HL-60 (cell line): ENCODE measurements at regions not wholly inside any gene's neighbourhood (a gene's known extent, or its start where the extent isn't known, plus 50 kb on each side); places are given as distances from the start of the nearest gene placed in this dataset.

Experiments used
- DNase-seq, 2 experiments: peaks; one replicate each; pipeline ENCODE4 v3.0.0-alpha.2; 2010 to 2020; ENCODE audit warnings: low read depth in 1 of 2, low spot score in 1 of 2
- H3K27ac ChIP-seq: fragments of 250-450 bp; sonication (Bioruptor Pico); replicated peaks from 2 replicates; pipeline ENCODE4 v1.5.1; 2020; ENCODE audit warnings: mild to moderate bottlenecking, moderate library complexity
- H3K27me3 ChIP-seq: fragments of 250-450 bp; sonication (Bioruptor Pico); 2 replicates; pipeline ENCODE4 v1.5.1; 2021; ENCODE audit warnings: mild to moderate bottlenecking, moderate library complexity; ENCODE audit not compliant: insufficient read depth, poor library complexity, severe bottlenecking
- H3K4me3 ChIP-seq: replicated peaks from 2 replicates; pipeline ENCODE4 v1.5.1; 2011; ENCODE audit warnings: mild to moderate bottlenecking, control low read depth, low read length; ENCODE audit not compliant: insufficient read depth
- GABPA ChIP-seq: IDR thresholded peaks from 2 replicates; pipeline ENCODE4 v1.6.1; 2012; ENCODE audit warnings: low read depth
- POLR2AphosphoS5 ChIP-seq: IDR thresholded peaks from 2 replicates; pipeline ENCODE4 v1.6.1; 2012; ENCODE audit warnings: low read depth
- REST ChIP-seq: IDR thresholded peaks from 2 replicates; pipeline ENCODE4 v1.6.1; 2012; ENCODE audit warnings: low read depth; ENCODE audit not compliant: insufficient replicate concordance
- SPI1 ChIP-seq: IDR thresholded peaks from 2 replicates; pipeline ENCODE4 v1.6.1; 2012; ENCODE audit warnings: low read depth, mild to moderate bottlenecking, borderline replicate concordance
- TF ChIP-seq, protein P1 (sequence below): IDR thresholded peaks from one replicate; pipeline ENCODE4 v1.5.1; 2011; ENCODE audit warnings: low read length, control low read depth, inconsistent platforms; ENCODE audit not compliant: insufficient read depth

DNA sequence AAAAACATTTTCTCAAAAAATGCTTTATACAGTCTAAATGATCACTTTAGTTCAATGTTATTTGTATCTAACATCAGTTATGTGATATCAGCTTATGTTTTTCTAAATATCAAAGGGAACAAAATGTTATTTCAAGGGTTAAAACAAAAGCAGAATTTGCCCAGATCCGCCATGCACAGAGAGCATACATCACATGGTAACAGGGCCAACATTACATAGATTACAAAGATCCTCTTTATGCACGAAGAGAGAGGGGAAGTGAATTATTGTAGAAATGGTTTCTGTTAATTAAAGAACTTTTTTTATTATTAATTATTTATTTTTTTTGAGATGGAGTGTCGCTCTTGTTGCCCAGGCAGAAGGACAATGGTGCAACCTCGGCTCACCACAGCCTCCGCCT is 100.8 kb upstream of the MME start:
- no peak for DNase-seq
- H3K27ac ChIP-seq = no peak overlapping the region
- TF ChIP-seq SPI1 (no peak), REST (no peak), POLR2AphosphoS5 (no peak), GABPA (no peak)
- TF ChIP-seq, protein P1, sequence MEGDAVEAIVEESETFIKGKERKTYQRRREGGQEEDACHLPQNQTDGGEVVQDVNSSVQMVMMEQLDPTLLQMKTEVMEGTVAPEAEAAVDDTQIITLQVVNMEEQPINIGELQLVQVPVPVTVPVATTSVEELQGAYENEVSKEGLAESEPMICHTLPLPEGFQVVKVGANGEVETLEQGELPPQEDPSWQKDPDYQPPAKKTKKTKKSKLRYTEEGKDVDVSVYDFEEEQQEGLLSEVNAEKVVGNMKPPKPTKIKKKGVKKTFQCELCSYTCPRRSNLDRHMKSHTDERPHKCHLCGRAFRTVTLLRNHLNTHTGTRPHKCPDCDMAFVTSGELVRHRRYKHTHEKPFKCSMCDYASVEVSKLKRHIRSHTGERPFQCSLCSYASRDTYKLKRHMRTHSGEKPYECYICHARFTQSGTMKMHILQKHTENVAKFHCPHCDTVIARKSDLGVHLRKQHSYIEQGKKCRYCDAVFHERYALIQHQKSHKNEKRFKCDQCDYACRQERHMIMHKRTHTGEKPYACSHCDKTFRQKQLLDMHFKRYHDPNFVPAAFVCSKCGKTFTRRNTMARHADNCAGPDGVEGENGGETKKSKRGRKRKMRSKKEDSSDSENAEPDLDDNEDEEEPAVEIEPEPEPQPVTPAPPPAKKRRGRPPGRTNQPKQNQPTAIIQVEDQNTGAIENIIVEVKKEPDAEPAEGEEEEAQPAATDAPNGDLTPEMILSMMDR = no peak
- H3K27me3 ChIP-seq = no peaks in the 10 kb centered on the region
- H3K4me3 ChIP-seq = no peak overlapping the region

DNA sequence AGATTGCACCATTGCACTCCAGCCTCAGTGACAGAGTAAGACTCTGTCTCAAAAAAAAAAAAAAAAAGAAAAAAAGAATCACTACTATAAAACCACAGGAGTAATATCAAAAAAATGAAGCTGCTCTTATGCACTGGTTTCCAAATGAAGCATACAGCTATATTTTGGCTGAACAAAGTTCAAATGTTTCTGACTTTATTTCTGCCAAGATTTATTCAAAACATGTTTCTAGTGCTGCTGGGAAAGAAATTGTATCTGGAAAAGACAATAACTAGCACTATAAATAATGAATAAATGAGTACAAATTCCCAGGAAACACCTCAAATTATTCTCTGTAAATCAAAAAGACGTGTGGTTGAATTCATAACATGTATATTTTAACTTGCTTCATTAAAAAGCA is 102.5 kb upstream of the MME start:
- no peak overlapping the region for H3K4me3 ChIP-seq
- no peak overlapping the region for H3K27ac ChIP-seq
- no peaks in the 10 kb centered on the region for H3K27me3 ChIP-seq
- TF ChIP-seq GABPA (no peak), POLR2AphosphoS5 (no peak), REST (no peak), SPI1 (no peak)
- TF ChIP-seq, protein P1 = no peak
- no peak for DNase-seq

DNA sequence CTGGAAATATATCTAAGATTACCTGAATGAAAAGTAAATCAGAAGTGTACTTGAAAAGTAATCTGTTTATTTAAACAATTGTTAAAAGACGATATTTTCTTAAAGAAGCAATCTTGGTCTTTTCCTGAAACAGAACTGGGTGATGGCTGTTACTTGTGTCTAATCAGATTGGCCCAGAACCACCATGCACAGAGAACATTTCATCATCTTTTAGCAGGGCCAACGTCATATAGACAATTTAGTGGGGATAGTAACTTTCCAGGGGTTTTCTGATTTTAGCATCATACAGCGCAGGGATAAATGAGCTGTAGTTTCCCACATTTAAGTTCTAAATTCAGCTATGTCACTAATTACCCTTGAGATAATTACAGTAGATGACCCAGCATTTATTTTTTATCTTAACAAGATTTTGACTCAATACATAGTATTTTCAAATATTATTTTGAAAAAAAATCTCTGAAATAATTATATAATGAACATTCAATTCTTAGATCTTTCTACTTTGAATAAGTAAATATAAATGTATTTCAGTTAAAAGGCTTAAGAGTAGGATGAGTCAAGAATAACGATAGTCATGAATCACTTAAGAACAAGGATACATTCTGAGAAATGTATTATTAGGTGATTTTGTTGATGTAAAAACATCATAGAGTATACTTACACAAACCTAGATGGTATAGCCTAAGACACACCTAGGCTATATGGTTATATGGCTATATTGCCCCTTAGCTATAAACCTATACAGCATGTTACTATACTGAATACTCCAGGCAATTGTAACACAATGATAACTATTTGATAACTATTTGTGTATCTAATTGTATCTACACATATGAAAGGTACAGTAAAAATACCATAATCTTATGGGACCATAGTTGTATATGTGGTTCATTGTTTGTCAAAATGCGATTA is 103.8 kb upstream of the MME start:
- H3K27me3 ChIP-seq = no peaks in the 10 kb centered on the region
- no peak overlapping the region for H3K27ac ChIP-seq
- H3K4me3 ChIP-seq = no peak overlapping the region
- no peak for DNase-seq
- TF ChIP-seq POLR2AphosphoS5 (no peak), REST (no peak), SPI1 (no peak), GABPA (no peak)
- TF ChIP-seq, protein P1 = no peak
